Hepatocyte (in vitro differentiated cells): ENCODE measurements at regions not wholly inside any gene's neighbourhood (a gene's known extent, or its start where the extent isn't known, plus 50 kb on each side); places are given as distances from the start of the nearest gene placed in this dataset.
A peak's percentile ranks its signal among the peaks of the same experiment; 100 is the strongest.

Experiments used
- DNase-seq: peaks from one replicate; pipeline ENCODE4 v3.0.0-alpha.2; 2016; ENCODE audit warnings: low spot score
- H2AFZ ChIP-seq: fragments of 200-600 bp; sonication (generic); 2 replicates; pipeline ENCODE4 v1.6.0; 2016; ENCODE audit warnings: antibody characterized with exemption, mild to moderate bottlenecking
- H3K27ac ChIP-seq: fragments of 200-600 bp; sonication (generic); 2 replicates; pipeline ENCODE4 v1.5.1; 2016; ENCODE audit warnings: mild to moderate bottlenecking
- H3K27me3 ChIP-seq: fragments of 200-600 bp; sonication (generic); 2 replicates; pipeline ENCODE4 v1.6.1; 2016
- H3K36me3 ChIP-seq: fragments of 200-600 bp; sonication (generic); replicated peaks from 2 replicates; pipeline ENCODE4 v1.5.1; 2016; ENCODE audit warnings: low read depth; ENCODE audit not compliant: insufficient read depth
- H3K4me1 ChIP-seq: fragments of 200-600 bp; sonication (generic); 2 replicates; pipeline ENCODE4 v1.5.1; 2016; ENCODE audit warnings: mild to moderate bottlenecking, moderate library complexity; ENCODE audit not compliant: insufficient read depth
- H3K4me2 ChIP-seq: fragments of 200-600 bp; sonication (generic); 2 replicates; pipeline ENCODE4 v1.6.0; 2016
- H3K4me3 ChIP-seq: fragments of 200-600 bp; sonication (generic); 2 replicates; pipeline ENCODE4 v1.5.1; 2016; ENCODE audit warnings: mild to moderate bottlenecking
- H3K79me2 ChIP-seq: fragments of 200-600 bp; sonication (generic); 2 replicates; pipeline ENCODE4 v1.6.0; 2017; ENCODE audit warnings: mild to moderate bottlenecking
- H3K9me2 ChIP-seq: fragments of 200-600 bp; sonication (generic); replicated peaks from 2 replicates; pipeline ENCODE4 v1.6.0; 2017; ENCODE audit warnings: mild to moderate bottlenecking; ENCODE audit not compliant: insufficient read depth
- H3K9me3 ChIP-seq: fragments of 200-600 bp; sonication (generic); 2 replicates; pipeline ENCODE4 v1.5.1; 2016; ENCODE audit warnings: low read depth, mild to moderate bottlenecking
- H4K20me1 ChIP-seq: fragments of 200-600 bp; sonication (generic); 2 replicates; pipeline ENCODE4 v1.6.0; 2016; ENCODE audit warnings: mild to moderate bottlenecking; ENCODE audit not compliant: insufficient read depth, poor library complexity, severe bottlenecking
- EZH2 ChIP-seq: fragments of 200-600 bp; sonication (generic); IDR thresholded peaks from 2 replicates; pipeline ENCODE4 v1.6.1; 2016; ENCODE audit warnings: antibody characterized with exemption, mild to moderate bottlenecking, borderline replicate concordance
- EZH2phosphoT487 ChIP-seq: fragments of 200-600 bp; sonication (generic); IDR thresholded peaks from one replicate; pipeline ENCODE4 v1.6.1; 2018; ENCODE audit warnings: antibody characterized with exemption, mild to moderate bottlenecking, low read depth, moderate library complexity; ENCODE audit not compliant: unreplicated experiment, severe bottlenecking
- WGBS: methylation state at CpG from one replicate; pipeline ENCODE4 v1.1.6; 2016; ENCODE audit warnings: low lambda C conversion rate; ENCODE audit errors: missing lambda C conversion rate; 5-methylcytosine and 5-hydroxymethylcytosine counted together
- TF ChIP-seq, protein P1 (sequence below): fragments of 200-600 bp; sonication (generic); IDR thresholded peaks from 2 replicates; pipeline ENCODE4 v1.5.1; 2016; ENCODE audit warnings: antibody characterized with exemption, mild to moderate bottlenecking; ENCODE audit not compliant: poor library complexity

DNA sequence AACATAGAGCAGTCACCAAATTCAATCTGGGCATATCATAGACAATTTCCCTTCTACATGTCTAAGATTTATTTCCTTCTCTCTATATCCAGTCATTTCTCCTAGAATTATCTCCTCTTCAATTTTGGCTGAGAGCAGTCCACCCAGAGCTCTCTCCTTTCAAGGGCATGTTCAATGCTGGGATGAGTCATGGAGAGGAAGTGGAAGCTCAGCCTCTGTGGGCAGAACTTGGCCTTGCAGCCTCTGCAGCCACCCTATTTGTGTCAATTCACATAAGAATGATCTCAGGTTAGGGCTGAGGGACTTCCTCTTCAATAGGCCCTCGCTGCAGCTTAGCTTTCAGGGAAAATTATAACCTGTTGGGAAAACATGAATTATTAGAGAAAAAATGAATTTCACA lies 560.8 kb downstream of the POM121L12 start:
- H3K4me2 ChIP-seq = no peak overlapping the region
- WGBS = 81% methylated on average over 1 of the region's 1 CpG

GRCh38 chr7:53600296-53600695 lies 564.9 kb downstream of the POM121L12 start:
- Histone ChIP-seq H3K4me3 (no peak overlapping the region), H2AFZ (no peak overlapping the region), H3K27ac (no peak overlapping the region), H3K4me2 (no peak overlapping the region), H3K9me3 (no peaks in the 10 kb centered on the region), H3K36me3 (no peaks in the 10 kb centered on the region), H3K9me2 (no peaks in the 10 kb centered on the region), H3K27me3 (no peaks in the 10 kb centered on the region), H3K4me1 (no peaks in the 10 kb centered on the region), H4K20me1 (no peaks in the 10 kb centered on the region), H3K79me2 (no peaks in the 10 kb centered on the region)
- TF ChIP-seq EZH2phosphoT487 (no peak), EZH2 (no peak)
- TF ChIP-seq, protein P1, sequence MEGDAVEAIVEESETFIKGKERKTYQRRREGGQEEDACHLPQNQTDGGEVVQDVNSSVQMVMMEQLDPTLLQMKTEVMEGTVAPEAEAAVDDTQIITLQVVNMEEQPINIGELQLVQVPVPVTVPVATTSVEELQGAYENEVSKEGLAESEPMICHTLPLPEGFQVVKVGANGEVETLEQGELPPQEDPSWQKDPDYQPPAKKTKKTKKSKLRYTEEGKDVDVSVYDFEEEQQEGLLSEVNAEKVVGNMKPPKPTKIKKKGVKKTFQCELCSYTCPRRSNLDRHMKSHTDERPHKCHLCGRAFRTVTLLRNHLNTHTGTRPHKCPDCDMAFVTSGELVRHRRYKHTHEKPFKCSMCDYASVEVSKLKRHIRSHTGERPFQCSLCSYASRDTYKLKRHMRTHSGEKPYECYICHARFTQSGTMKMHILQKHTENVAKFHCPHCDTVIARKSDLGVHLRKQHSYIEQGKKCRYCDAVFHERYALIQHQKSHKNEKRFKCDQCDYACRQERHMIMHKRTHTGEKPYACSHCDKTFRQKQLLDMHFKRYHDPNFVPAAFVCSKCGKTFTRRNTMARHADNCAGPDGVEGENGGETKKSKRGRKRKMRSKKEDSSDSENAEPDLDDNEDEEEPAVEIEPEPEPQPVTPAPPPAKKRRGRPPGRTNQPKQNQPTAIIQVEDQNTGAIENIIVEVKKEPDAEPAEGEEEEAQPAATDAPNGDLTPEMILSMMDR = no peak
- DNase-seq = no peak
- WGBS = 88% methylated on average over 4 of the region's 4 CpGs

More for the DNA sequence above, 560.8 kb downstream of the POM121L12 start:
- Histone ChIP-seq H3K4me3 (no peak overlapping the region), H2AFZ (no peak overlapping the region), H3K9me3 (no peaks in the 10 kb centered on the region), H3K4me1 (no peaks in the 10 kb centered on the region), H4K20me1 (no peaks in the 10 kb centered on the region), H3K27me3 (no peaks in the 10 kb centered on the region), H3K79me2 (no peaks in the 10 kb centered on the region), H3K36me3 (no peaks in the 10 kb centered on the region), H3K27ac (no peak overlapping the region), H3K9me2 (no peaks in the 10 kb centered on the region)
- DNase-seq = peak; percentile 37
- TF ChIP-seq, protein P1 = no peak
- no peak for TF ChIP-seq EZH2phosphoT487

GRCh38 chr7:53602817-53603418 lies 567.5 kb downstream of the POM121L12 start:
- Histone ChIP-seq H3K4me1 (no peaks in the 10 kb centered on the region), H3K4me2 (no peak overlapping the region), H3K9me2 (no peaks in the 10 kb centered on the region), H3K27me3 (no peaks in the 10 kb centered on the region), H3K36me3 (no peaks in the 10 kb centered on the region), H3K4me3 (no peak overlapping the region), H2AFZ (no peak overlapping the region), H3K27ac (no peak overlapping the region), H4K20me1 (no peaks in the 10 kb centered on the region), H3K79me2 (no peaks in the 10 kb centered on the region), H3K9me3 (no peaks in the 10 kb centered on the region)
- TF ChIP-seq EZH2 (no peak), EZH2phosphoT487 (no peak)
- TF ChIP-seq, protein P1 = no peak
- DNase-seq = no peak
- 87% methylated on average over 6 of the region's 6 CpGs for WGBS

- H3K79me2 ChIP-seq = no peaks in the 10 kb centered on the region
- no peak overlapping the region for H2AFZ ChIP-seq
- H3K9me3 ChIP-seq = no peaks in the 10 kb centered on the region
- H3K4me2 ChIP-seq = no peak overlapping the region
- H3K27ac ChIP-seq = no peak overlapping the region
- DNase-seq = no peak
- no peaks in the 10 kb centered on the region for H3K9me2 ChIP-seq
- H3K4me3 ChIP-seq = no peak overlapping the region
- WGBS = 94% methylated on average over 6 of the region's 6 CpGs
- no peaks in the 10 kb centered on the region for H3K27me3 ChIP-seq
- no peaks in the 10 kb centered on the region for H4K20me1 ChIP-seq
- H3K36me3 ChIP-seq = no peaks in the 10 kb centered on the region
- H3K4me1 ChIP-seq = no peaks in the 10 kb centered on the region
- TF ChIP-seq, protein P1 = no peak
- TF ChIP-seq EZH2 = no peak
- no peak for TF ChIP-seq EZH2phosphoT487
Measured at GRCh38 chr7:53603461-53603860, 568.0 kb downstream of the POM121L12 start.
